ENCODE measurements at regions not wholly inside any gene's neighbourhood (a gene's known extent, or its start where the extent isn't known, plus 50 kb on each side); places are given as distances from the start of the nearest gene placed in this dataset.
"Not testable (repeated sequence)": the region's sequence is repeated elsewhere in the genome, so short reads cannot be mapped to it uniquely, and the experiment has no call there.

DNA sequence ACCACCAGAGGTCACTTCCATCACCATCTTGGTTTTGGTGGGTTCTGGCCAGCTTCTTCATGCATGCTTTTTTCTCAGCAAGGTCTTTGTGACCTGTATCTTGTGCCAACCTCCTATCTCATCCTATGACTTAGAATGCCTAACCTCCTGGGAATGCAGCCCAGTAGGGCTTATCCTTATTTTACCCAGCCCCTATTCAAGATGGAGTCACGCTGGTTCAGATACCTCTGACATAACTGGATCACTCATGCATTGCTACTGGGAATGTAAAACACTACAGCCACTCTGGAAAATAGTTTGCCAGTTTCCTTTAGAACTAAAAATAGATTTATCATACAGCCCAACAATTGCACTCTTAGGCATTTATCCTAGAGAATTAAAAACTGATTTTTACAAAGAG lies 219.2 kb downstream of the IRS1 start:
- FAIRE-seq (peak; percentile 93), DNase-seq (ENCODE audit: low spot score) (peak; percentile 91)

DNA sequence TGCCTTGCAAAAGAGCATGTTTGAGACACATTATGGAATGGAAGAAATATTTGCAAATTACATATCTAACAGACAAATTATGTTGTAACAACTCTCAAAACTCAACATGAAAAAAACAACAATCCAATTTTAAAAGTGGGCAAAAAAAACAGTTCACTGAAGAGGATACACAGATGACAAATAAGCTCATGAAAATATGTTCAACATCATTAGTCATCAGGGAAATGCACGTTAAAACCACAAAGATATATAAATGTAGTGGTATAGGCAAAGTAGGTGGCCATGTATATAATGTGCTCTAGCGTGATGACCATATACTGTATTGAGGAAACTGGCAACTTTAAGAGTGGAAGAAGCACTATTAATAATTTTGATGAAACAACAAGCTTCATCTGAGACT lies 220.1 kb downstream of the IRS1 start:
- DNase-seq (ENCODE audit: low spot score) (peak; percentile 26), FAIRE-seq (no peak)

DNA sequence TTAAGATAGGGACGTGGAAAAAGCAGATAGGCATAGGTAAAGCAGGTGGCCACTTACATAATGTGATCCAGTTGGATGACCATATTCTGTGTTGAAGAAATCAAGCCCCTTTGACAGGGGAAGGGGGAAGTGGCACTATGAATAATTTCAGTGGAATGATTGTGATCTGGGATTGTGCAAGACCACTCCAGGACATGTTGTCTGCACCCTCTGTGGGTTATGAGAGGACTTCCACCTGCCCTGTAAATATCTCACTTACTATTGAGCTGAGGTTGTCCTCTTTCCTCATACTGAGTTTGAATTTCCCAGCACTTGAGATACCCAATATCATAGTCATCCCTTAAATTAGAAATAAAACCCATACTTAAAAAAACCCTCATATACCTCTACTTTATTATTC lies 220.7 kb downstream of the IRS1 start:
- peak; percentile 75 for FAIRE-seq
- DNase-seq (ENCODE audit: low spot score): peak; percentile 83

DNA sequence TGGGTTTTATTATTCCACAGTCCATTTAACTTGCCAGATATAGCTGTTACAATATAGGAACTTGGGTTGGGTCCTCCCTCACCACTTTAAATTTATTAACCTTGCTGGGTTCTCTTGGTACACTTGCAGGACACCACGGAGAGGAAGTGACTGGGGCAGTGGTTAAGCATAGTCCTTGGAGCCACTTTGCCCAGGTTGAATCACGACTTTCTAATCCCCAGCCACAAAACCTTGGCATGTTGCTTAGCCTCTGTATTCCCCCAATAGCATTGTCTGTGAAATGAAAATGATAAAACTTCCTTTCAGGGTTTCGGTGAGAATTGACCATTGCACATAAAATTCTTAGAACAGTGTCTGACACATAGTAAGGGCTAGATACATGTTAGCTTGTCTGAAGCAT lies 221.2 kb downstream of the IRS1 start:
- DNase-seq (ENCODE audit: low spot score): peak; percentile 78

DNA sequence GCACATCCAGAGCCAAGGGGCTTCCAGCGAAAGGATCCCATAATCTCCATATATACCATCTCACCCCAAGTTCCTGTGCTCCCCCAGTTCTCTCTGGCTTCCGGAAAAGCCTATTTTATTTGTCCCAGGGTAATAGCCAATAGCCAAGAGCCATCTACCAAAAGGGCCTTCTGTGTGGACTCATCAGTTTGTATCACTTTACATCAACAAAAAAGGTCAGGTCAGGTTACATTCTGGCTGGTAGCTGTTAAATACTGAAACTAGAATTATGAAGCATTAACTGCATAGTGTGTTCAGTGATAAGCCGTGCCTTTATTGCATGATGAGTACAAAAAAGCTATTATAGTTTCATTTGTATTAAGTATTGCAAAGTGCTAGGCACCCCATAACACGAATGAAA lies 223.7 kb downstream of the IRS1 start:
- no peak for DNase-seq (ENCODE audit: low spot score)
- no peak for FAIRE-seq

More for the DNA sequence above, 221.2 kb downstream of the IRS1 start:
- peak; percentile 95 for FAIRE-seq

DNA sequence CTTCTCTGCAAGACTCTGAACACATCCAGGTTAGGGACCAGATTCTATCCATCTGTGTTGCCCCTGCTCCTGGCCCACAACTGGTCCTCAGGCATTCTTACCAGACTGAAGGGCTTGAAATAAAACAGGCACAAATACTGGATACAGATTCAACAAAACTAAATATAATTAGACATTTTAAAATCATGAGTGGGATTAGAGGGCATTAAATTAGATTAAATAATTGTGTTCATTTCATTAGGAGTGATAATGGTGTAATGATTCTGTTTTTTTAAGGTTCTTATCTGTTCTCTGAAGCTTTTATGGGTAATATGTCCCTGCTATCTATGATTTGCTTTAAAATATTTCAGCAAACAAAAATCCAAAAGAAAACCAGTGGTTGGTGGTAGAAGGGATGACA lies 226.5 kb downstream of the IRS1 start:
- FAIRE-seq (no peak), DNase-seq (ENCODE audit: low spot score) (no peak)

DNA sequence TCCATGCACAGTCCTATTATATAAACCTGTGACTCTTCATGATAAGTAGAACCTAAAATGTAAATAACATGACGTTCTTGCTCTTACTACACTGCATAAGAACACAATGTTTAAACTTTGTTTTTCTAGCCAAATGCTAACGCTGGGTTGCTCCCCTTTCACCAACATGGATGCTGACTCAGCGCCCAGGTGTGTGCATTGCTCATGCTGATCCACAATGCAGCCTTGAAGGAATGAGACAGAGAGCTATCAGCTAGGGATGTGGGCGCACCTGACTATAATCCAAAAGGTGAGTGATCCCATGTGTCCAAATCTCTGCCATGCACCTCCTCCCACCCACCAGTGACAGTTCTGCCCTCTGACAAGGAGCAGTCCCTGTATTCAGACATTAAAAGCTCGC lies 235.0 kb downstream of the IRS1 start:
- no peak for DNase-seq (ENCODE audit: low spot score)
- FAIRE-seq: no peak

DNA sequence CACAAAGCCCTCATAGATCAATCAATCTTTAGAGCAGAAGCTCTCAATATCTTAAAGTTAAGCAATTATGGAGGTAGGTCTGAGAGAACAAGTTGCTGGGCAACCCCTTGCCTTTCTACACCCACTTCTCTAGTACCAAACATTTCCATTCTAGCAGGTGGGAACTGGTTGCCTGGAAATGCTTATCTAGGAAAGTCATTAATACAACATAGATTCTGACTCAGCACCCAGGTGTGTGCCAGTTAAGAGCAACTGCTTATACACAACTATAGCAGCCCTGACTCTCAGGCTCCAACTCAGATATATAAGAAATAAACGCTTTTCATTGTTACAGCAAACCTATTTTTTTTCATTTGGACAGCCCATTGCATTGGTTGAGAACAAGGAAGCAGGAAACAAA lies 237.7 kb downstream of the IRS1 start:
- FAIRE-seq (no peak), DNase-seq (ENCODE audit: low spot score) (no peak)

DNA sequence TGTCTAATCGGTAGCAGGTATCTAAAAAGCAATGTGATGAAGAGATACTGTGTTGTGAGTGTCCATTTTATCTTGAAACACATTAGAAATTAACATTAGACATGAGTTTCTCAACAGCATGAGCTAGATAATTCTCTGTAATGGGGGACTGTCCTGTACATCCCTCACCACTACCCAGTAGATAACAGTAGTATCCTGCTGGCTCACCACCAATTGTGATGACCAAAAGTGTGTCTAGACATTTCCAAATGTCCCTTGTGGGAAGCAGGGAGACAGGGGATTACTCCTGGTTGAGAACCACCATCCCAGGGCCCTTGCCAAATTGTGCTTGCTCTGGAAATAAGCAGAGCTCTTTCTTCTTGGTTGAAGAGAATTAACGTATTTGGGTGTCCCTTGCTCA lies 239.3 kb downstream of the IRS1 start:
- DNase-seq (ENCODE audit: low spot score): no peak

DNA sequence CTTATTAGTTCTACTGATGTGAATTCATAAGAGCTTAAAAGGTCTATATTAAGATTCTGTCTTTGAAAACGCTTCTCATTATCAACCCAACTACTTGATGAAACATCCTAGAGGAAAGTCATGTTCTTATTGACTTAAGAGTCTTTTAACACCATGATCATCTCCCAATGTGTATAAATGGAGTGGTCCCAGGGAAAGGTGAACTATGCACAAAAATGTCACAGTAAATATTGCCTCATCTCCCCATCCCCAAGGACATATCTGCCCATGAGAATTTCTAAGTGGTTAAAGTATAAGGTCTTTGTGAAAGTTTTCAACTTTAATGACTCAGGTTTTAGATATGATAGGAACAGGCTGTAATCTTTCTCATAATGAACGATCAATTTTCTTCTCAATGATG lies 240.1 kb downstream of the IRS1 start:
- no peak for FAIRE-seq
- DNase-seq (ENCODE audit: low spot score): no peak

More for the DNA sequence above, 239.3 kb downstream of the IRS1 start:
- no peak for FAIRE-seq

DNA sequence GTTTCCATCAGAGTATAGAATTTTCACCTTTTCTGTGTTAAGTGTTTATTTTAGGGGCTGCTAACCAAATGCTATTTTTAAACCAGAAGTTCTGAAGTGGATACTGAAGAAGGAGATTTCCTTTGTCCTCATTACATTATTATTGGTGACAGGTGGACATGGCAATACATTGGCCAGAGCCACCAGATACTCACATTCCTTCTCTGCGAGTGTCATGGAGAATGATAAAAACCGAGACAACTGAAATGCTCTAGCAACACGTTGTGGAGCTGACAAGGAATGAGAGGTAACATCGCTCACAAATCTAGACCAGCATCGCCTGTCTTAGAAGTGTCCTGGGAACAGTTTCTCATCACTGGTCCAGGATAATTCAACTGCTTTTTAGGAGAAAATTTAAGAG lies 241.2 kb downstream of the IRS1 start:
- DNase-seq (ENCODE audit: low spot score) (no peak), FAIRE-seq (no peak)

DNA sequence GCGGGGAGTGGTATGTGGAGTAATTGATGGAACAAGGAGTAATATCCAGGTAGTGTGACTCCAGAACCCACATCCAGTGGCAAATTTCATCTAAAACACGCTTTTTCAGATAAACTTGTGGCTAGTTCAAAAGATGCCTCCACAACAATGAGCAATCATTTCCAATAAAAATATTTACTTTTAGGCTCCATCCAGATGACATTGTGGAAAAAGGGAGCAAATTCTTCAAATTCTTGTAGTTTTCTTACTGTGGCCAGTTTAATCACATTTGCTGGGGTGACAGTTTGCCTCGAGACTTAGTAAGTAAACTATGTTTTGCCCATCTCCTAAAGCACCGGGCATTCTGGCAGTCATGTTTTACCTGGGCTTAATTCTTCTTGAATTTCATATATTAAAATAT lies 243.6 kb downstream of the IRS1 start:
- FAIRE-seq (no peak), DNase-seq (ENCODE audit: low spot score) (no peak)

DNA sequence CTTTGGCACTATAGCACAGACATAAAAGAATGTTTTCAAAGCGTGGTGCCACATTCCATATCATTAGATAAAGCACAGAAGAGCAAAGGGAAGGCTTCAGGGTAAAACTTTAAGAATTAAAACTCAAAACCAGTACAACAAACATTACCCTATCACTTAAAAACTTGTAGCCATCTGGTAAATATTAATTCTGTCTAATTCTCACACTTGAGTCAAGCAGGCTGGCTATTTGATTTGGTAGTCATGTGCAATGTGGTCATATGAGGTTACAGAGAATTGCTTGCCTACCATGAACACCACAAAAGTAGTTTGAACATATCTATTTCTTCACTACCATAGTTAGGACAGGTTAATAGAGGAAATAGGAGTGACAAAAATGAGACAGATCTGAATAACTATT lies 244.9 kb downstream of the IRS1 start:
- FAIRE-seq (no peak), DNase-seq (ENCODE audit: low spot score) (no peak)

DNA sequence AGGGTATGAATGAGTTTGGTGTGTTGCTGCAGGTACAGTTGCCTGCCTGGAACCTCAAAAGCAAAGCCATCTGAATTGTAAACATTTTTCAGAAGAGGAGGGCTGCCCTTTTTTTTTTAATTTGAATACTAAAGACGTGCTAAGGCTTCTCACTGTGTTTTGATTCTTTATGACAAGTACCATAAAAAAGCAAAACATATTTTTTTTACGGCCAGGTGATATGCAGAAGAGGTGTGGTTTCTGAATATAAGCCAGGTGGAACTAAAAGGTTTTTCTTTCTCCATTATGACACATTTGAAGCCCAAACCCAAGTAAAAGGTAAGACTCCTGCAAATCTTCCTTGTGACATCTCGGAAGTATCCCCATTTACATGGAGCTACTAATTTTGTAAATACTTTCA lies 246.3 kb downstream of the IRS1 start:
- no peak for FAIRE-seq

DNA sequence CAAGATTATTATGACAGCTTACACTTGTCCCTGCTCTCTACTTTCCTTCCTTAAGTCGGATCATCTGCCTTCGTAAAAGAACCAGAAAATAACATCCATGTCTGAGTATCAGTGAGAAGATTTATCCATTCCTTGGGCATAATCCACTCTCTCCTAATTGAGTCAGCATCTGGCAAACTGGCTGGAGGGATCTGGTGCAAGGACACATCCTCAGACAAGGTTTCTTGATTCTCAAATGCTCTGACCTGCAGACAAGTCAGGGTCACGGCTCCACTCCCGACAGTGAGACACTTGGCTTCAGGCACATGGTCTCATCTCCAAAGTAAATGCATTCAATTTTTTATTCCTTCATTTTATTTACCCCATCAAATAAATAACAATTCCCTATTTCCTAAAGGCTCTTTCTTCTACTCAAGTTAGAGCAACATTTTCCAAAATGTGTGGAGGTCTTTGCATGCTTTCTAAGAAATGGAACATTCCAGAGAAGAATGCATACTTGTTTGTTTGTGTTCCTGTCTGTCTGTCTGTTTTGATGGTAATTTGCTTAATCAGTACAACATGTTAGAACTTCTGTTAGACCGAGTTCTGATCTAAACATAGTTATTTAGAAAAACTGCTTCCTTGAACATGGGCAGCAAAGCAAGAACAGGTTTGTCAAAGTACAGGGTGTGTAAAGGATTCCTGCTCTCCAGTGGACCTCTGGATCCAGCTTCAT lies 246.9 kb downstream of the IRS1 start:
- no peak for FAIRE-seq
- DNase-seq (ENCODE audit: low spot score): no peak

More for the DNA sequence above, 246.3 kb downstream of the IRS1 start:
- DNase-seq (ENCODE audit: low spot score): no peak

DNA sequence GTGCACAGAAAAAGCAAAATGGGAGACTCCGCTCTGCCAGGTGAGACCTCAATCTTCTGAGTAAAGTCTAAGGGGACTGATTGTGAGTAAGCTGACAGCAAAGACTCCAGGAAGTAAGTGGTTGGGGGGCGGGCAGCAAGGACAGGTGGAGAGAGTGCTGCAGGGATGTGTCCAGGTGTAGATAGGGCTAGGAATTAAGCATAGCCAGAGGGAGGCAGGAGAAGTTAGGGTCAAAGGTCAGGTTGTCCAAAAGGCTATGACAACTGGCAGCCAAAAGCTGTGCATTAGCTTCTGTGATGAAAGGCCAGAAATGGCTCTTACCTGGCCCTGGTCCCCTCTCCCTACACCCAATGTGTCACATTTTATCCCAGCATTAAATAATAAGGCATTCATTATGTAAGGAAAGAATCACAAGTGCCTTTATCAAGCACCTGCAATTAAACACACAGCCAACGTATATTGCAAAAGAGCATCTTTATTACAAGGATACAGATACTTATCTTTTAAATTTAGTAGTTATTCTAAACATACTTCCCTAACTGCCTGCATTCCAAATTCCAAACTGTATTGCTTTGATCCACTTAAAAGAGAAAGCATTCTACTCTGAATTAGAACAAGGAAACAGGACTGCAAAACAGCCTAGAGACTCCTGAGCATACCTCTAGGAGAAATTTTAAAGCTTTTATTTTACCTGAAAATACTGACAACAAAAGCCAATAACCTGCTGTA lies 247.9 kb downstream of the IRS1 start:
- DNase-seq (ENCODE audit: low spot score): no peak
- no peak for FAIRE-seq

DNA sequence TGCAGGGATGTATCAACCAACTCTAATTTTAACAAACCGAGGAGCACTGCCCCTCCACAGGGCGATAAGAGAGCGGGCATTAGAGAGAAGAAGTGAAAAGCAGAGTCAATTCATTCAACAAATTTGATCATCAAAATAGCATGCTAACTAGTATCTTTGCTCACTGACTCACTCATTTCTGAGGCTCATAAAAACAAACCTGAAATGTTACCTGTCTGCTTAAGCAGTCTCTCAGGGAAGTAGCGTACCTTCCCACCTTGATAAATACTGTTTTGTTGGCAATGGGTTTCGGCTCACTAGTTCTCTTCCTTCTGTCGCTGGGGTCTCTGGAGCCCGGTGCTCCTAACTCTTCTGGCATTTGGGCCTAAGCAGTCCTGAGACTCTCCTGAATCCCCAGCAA lies 248.8 kb downstream of the IRS1 start:
- no peak for DNase-seq (ENCODE audit: low spot score)
- no peak for FAIRE-seq

DNA sequence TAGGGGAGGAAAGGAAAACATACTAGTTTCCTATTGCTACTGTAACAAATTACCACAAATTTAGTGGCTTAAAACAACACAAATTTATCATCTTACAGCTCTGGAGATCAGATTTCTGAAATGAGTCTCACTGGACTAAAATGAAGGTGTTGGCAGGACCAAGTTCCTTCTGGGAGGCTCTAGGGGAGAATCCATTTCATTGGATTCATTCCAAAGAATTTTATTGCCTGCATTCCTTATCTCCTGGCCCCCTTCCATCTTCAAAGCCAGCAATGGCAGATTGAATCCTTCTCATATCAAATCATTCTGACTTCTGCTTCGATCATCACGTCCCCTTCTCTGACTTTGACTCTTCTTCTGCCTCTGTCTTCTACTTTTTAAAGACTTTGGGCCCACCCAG lies 250.9 kb downstream of the IRS1 start:
- no peak for FAIRE-seq
- no peak for DNase-seq (ENCODE audit: low spot score)

DNA sequence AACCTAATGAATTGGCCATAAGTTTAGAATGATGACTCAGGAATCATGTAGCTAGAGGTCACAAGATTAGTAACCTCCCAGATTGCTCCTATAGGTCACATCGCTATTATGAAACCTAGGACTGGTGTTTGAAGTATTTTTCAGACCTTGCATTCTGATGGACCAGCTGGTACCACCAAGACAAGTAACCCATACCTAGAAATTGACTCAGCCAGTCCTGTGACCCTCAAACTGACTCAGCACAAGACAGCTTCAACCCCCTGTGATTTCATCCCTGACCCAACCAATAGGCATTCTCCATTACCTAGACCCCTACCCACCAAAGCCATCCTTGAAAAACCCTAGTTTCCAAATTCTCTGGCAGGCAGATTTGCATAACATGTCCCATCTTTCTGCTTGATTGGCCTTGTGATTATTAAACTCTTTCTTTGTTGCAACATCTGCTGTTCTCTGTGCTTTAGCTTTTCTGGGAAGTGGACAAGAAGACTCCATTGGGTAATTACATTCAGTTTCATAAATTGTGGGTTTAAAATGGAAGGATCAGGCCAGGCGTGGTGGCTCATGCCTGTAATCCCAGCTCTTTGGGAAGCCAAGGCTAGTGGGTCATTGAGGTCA lies 254.9 kb downstream of the IRS1 start:
- DNase-seq (ENCODE audit: low spot score) (peak; percentile 49), FAIRE-seq (no peak)

DNA sequence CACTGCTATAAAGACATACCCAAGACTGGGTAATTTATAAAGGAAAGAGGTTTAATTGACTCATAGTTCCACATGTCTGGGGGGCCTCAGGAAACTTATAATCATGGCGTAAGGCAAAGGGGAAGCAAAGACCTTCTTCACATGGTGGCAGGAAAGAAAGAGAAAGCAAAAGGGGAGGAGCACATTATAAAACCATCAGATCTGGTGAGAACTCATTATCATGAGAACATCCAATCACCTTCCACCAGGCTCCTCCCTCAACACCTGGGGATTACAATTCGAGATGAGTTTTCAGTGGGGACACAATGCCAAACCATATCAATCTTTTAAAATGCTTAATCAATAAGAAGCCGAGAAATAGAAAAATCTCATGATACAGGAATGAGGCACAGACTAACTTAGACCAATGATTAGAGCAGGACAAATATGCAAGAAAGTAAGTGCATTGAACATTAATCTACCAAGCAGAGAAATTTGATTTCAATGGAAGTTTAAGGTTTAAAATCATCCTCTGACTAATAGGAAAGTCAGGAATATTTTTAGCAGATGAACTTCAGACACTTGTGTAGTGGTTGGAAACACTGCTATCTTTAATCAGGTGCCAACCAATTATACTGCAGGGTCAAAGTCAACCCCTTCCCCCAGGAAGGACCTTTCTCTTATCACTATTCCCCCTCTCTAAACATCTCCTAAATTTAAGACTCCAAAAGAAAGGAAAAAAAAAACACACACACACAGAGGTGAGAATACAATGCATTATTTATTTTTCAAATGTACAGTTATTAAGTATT lies 259.2 kb downstream of the IRS1 start:
- FAIRE-seq (no peak), DNase-seq (ENCODE audit: low spot score) (no peak)

DNA sequence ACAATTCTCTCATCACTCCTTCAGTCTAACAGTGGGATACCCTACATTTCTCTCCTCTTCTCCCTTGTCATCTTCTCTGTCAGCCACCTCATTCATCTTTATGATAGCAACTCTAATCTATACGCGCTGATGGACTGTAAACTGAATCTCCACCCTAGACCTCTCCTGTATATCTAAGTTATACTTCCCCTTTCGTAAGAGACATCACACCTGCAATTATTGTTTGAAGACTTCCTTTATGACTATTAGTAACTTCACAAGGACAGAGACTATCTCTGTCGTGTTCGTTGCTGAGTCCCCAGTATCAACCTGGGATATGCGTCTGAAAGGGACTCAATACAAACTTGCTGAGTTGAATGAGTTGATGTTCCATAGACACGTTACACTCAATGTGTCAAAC lies 263.2 kb downstream of the IRS1 start:
- DNase-seq (ENCODE audit: low spot score) (no peak), FAIRE-seq (no peak)

DNA sequence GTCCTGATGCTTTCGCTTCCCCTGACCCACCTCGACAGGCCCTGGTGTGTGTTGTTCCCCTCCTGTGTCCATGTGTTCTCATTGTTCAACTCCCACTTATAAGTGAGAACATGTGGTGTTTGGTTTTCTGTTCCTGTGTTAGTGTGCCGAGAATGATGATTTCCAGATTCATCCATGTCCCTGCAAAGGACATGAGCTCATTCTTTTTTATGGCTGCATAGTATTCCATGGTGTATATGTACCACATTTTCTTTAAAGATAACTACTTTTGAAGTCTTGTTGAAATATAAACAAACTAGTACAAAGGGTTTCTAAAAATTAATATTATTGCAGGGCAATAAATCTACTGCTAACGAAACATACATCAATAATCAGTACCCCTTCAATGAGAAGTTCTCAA lies 266.6 kb downstream of the IRS1 start:
- not testable (repeated sequence) for FAIRE-seq

More for the DNA sequence above, 266.6 kb downstream of the IRS1 start:
- not testable (repeated sequence) for DNase-seq (ENCODE audit: low spot score)
